ENCODE measurements at regions not wholly inside any gene's neighbourhood (a gene's known extent, or its start where the extent isn't known, plus 50 kb on each side); places are given as distances from the start of the nearest gene placed in this dataset.

- Histone ChIP-seq H3K27ac (no peak overlapping the region), H3K27me3 (no peaks in the 10 kb centered on the region), H3K9me3 (no peaks in the 10 kb centered on the region), H3K4me1 (no peaks in the 10 kb centered on the region), H3K36me3 (no peaks in the 10 kb centered on the region), H3K4me3 (no peak overlapping the region)
- WGBS, 2 donors, result 81 to 89% methylated on average over 2 of the region's 2 CpGs
- TF ChIP-seq POLR2A (IDR thresholded peaks at IDR 0.05) (no peak), EP300 (IDR thresholded peaks at IDR 0.05) (no peak), CTCF (IDR thresholded peaks at IDR 0.05) (no peak)
- DNase-seq (ENCODE audit: low spot score in 2 of 2), result no peak
Observed at GRCh38 chr5:88051148-88051547, 217.5 kb downstream of the TMEM161B start.

- no peaks in the 10 kb centered on the region for H3K4me1 ChIP-seq
- TF ChIP-seq POLR2A (IDR thresholded peaks at IDR 0.05), result no peak
- no peak for TF ChIP-seq EP300 (IDR thresholded peaks at IDR 0.05)
- no peak for TF ChIP-seq CTCF (IDR thresholded peaks at IDR 0.05)
- H3K9me3 ChIP-seq, result no peaks in the 10 kb centered on the region
- H3K27ac ChIP-seq, result no peak overlapping the region
- 47 to 58% methylated on average over 4 of the region's 4 CpGs for WGBS, 2 donors
- no peaks in the 10 kb centered on the region for H3K36me3 ChIP-seq
- H3K27me3 ChIP-seq, result no peaks in the 10 kb centered on the region
- no peak overlapping the region for H3K4me3 ChIP-seq
- DNase-seq (ENCODE audit: low spot score in 2 of 2), result no peak
Observed at GRCh38 chr5:88049737-88050136, 218.9 kb downstream of the TMEM161B start.

- Histone ChIP-seq H3K9me3 (no peaks in the 10 kb centered on the region), H3K36me3 (no peaks in the 10 kb centered on the region), H3K27me3 (no peaks in the 10 kb centered on the region), H3K4me1 (no peaks in the 10 kb centered on the region), H3K4me3 (no peak overlapping the region), H3K27ac (no peak overlapping the region)
- DNase-seq (ENCODE audit: low spot score in 2 of 2), result no peak
- 36 to 39% methylated on average over 3 of the region's 3 CpGs for WGBS, 2 donors
- no peak for TF ChIP-seq POLR2A (IDR thresholded peaks at IDR 0.05)
- no peak for TF ChIP-seq EP300 (IDR thresholded peaks at IDR 0.05)
- TF ChIP-seq CTCF (IDR thresholded peaks at IDR 0.05), result no peak
Observed at GRCh38 chr5:88049156-88049555, 219.5 kb downstream of the TMEM161B start.

- no peaks in the 10 kb centered on the region for H3K36me3 ChIP-seq
- H3K9me3 ChIP-seq, result no peaks in the 10 kb centered on the region
- no peaks in the 10 kb centered on the region for H3K4me1 ChIP-seq
- no peak overlapping the region for H3K4me3 ChIP-seq
- no peak for DNase-seq (ENCODE audit: low spot score in 2 of 2)
- H3K27ac ChIP-seq, result no peak overlapping the region
- WGBS, 2 donors, result 43 to 45% methylated on average over 4 of the region's 4 CpGs
- H3K27me3 ChIP-seq, result no peaks in the 10 kb centered on the region
- TF ChIP-seq EP300 (IDR thresholded peaks at IDR 0.05) (no peak), POLR2A (IDR thresholded peaks at IDR 0.05) (no peak), CTCF (IDR thresholded peaks at IDR 0.05) (no peak)
Observed at GRCh38 chr5:88045931-88046461, 222.6 kb downstream of the TMEM161B start.

- no peak for TF ChIP-seq POLR2A (IDR thresholded peaks at IDR 0.05)
- TF ChIP-seq CTCF (IDR thresholded peaks at IDR 0.05), result no peak
- no peak for TF ChIP-seq EP300 (IDR thresholded peaks at IDR 0.05)
- no peaks in the 10 kb centered on the region for H3K4me1 ChIP-seq
- WGBS, 2 donors, result 0% methylated on average over 1 of the region's 1 CpG
- no peaks in the 10 kb centered on the region for H3K27me3 ChIP-seq
- no peak overlapping the region for H3K4me3 ChIP-seq
- no peak overlapping the region for H3K27ac ChIP-seq
- no peak for DNase-seq (ENCODE audit: low spot score in 2 of 2)
- H3K36me3 ChIP-seq, result no peaks in the 10 kb centered on the region
- H3K9me3 ChIP-seq, result no peaks in the 10 kb centered on the region
Observed at GRCh38 chr5:88045165-88045564, 223.5 kb downstream of the TMEM161B start.

Data from tibial nerve (tissue), 4 donors.